ENCODE measurements at regions not wholly inside any gene's neighbourhood (a gene's known extent, or its start where the extent isn't known, plus 50 kb on each side); places are given as distances from the start of the nearest gene placed in this dataset.
A peak's percentile ranks its signal among the peaks of the same experiment; 100 is the strongest.

DNA sequence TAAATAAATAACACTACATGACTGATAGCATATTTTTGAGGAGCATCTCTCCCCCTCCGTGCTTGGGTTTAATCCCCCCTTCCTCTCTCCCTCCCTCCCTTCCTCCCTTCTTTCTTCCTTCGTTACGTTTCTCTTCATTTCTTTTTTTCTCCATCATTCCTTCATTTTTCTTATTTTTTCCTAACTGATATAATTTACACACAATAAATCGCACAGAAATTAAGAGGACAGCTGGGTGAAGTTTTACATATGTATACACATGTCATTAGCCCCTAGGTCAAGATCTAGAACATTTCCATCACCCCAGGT lies 51.4 kb upstream of the EZR start:
- peaks cover 14% of the 10 kb centered on the region for H3K27me3 Mint-ChIP-seq (ENCODE audit: unreplicated experiment)
- no peaks in the 10 kb centered on the region for H3K9me3 Mint-ChIP-seq (ENCODE audit: unreplicated experiment)
- H3K4me1 Mint-ChIP-seq (ENCODE audit: unreplicated experiment) = peaks cover 9% of the 10 kb centered on the region
- no peak for DNase-seq (ENCODE audit: low spot score)
- no peak for TF ChIP-seq CTCF (IDR thresholded peaks at IDR 0.05; ENCODE audit: unreplicated experiment)
- no peak overlapping the region for H3K4me3 Mint-ChIP-seq (ENCODE audit: unreplicated experiment)
- peak overlapping the region; percentile 26 for H3K27ac Mint-ChIP-seq (ENCODE audit: unreplicated experiment)
- H3K36me3 Mint-ChIP-seq (ENCODE audit: low read depth, unreplicated experiment) = peaks cover 7% of the 10 kb centered on the region

- DNase-seq (ENCODE audit: low spot score) = no peak
- peaks cover 14% of the 10 kb centered on the region for H3K27me3 Mint-ChIP-seq (ENCODE audit: unreplicated experiment)
- no peak overlapping the region for H3K4me3 Mint-ChIP-seq (ENCODE audit: unreplicated experiment)
- peaks cover 9% of the 10 kb centered on the region for H3K4me1 Mint-ChIP-seq (ENCODE audit: unreplicated experiment)
- TF ChIP-seq CTCF (IDR thresholded peaks at IDR 0.05; ENCODE audit: unreplicated experiment) = no peak
- peak overlapping the region; percentile 42 for H3K27ac Mint-ChIP-seq (ENCODE audit: unreplicated experiment)
- no peaks in the 10 kb centered on the region for H3K9me3 Mint-ChIP-seq (ENCODE audit: unreplicated experiment)
- peaks cover 7% of the 10 kb centered on the region for H3K36me3 Mint-ChIP-seq (ENCODE audit: low read depth, unreplicated experiment)
These were observed 50.9 kb upstream of the EZR start for GRCh38 chr6:158869826-158870648.

DNA sequence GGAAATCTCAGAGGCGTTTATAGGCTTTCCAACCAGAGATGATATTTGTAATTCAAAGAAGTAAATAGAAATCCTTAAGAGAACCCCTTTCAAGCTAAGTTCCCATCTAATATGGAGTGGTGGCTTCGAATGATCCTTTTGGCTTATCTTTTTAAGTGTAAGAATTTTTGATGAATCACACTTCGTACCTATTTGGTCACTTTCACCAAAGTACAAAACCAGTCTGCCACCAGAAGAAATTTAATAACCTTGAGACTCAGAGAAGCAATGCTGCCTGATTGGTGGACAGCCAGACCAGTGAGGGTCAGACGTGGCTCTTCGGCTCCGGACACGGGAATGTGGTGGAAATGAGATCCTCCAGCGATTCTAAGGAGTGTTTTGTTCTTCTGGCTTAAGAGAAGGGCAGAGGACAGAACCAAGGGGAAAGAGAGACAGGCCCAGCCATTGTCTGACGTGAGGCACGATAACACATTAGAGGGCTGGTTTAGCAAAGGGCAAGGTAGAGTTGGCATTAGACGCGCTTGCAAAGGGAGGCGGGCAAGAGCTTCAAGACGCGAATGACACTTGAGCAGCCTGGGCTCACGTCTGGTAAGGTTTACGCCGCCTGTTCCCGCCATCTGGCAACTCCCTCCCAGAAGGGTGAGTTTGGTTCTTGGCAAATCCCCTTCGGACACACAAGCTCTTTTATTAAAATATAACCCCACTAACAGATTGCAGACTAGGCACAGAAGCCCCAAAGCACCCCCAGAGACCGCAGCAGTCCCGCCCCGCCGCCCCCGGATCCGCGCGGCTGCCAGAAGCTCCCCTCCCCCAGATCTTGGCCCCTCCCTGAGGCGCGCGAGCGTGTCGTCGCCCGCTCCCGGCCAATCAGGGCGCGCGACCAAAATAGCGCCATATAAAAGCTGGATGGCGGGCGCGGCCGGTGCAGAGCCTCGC lies 50.0 kb upstream of the EZR start:
- peaks cover 7% of the 10 kb centered on the region for H3K36me3 Mint-ChIP-seq (ENCODE audit: low read depth, unreplicated experiment)
- H3K27ac Mint-ChIP-seq (ENCODE audit: unreplicated experiment) = peak overlapping the region; percentile 86
- no peaks in the 10 kb centered on the region for H3K9me3 Mint-ChIP-seq (ENCODE audit: unreplicated experiment)
- peaks cover 9% of the 10 kb centered on the region for H3K4me1 Mint-ChIP-seq (ENCODE audit: unreplicated experiment)
- peak; percentile 77 for DNase-seq (ENCODE audit: low spot score)
- H3K4me3 Mint-ChIP-seq (ENCODE audit: unreplicated experiment) = peak overlapping the region; percentile 78
- TF ChIP-seq CTCF (IDR thresholded peaks at IDR 0.05; ENCODE audit: unreplicated experiment) = no peak
- H3K27me3 Mint-ChIP-seq (ENCODE audit: unreplicated experiment) = peaks cover 14% of the 10 kb centered on the region
